ENCODE measurements at regions not wholly inside any gene's neighbourhood (a gene's known extent, or its start where the extent isn't known, plus 50 kb on each side); places are given as distances from the start of the nearest gene placed in this dataset.
A peak's percentile ranks its signal among the peaks of the same experiment; 100 is the strongest.
"Not testable (repeated sequence)": the region's sequence is repeated elsewhere in the genome, so short reads cannot be mapped to it uniquely, and the experiment has no call there.

DNA sequence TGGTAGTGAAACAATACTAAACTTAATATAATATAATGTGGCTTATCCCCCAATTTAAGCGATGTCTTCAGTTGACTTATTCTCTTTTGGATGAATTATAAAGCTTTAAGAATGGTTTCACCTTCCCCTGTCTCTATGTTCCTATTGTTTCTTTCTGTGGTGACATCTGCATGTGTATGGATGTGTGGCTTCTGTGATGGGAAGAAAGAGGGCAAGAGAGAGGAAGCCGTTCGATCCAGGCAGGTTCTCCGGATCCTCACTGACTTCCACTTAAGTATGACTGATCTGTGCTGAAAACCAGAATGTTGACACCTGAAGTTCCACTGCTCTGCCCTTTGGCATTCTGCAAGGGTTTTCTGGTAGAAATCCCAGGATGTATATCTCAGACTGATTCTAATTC, 1150.8 kb downstream of the STPG2 start:
- DNase-seq (no peak), ATAC-seq (replicated peaks) (no peak)
- Mint-ChIP-seq H3K27ac (no peak overlapping the region), H3K36me3 (ENCODE audit: insufficient read depth) (no peaks in the 10 kb centered on the region), H3K4me3 (no peak overlapping the region), H3K4me1 (ENCODE audit: low read depth in 2 of 2) (no peaks in the 10 kb centered on the region), H3K27me3 (no peaks in the 10 kb centered on the region), H3K9me3 (peaks cover 0 to 20% of the 10 kb centered on the region in 2 donors)

DNA sequence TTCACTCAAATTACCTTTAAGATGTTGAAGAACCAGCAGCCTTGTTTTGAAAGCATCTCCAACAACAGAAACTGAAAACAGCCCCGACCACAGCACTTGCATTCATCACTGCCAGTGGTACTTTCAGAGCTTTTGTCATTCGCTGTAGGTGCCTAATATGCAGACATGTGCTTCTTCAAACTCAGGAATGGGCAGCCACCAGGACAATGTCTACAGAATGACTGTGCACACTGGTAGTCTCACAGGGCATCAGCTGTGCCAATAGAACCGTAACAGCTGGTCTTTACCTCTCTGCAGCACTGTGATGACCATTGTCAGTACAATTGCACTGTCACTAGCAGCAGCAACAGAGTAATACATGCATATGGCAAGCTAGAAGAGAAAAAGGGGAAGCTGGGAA, 1149.7 kb downstream of the STPG2 start:
- Mint-ChIP-seq H3K36me3 (ENCODE audit: insufficient read depth) (no peaks in the 10 kb centered on the region), H3K4me3 (no peak overlapping the region), H3K9me3 (peaks cover 0 to 19% of the 10 kb centered on the region in 2 donors), H3K27ac (no peak overlapping the region), H3K4me1 (ENCODE audit: low read depth in 2 of 2) (no peaks in the 10 kb centered on the region), H3K27me3 (no peaks in the 10 kb centered on the region)
- ATAC-seq (replicated peaks) (no peak), DNase-seq (no peak)

DNA sequence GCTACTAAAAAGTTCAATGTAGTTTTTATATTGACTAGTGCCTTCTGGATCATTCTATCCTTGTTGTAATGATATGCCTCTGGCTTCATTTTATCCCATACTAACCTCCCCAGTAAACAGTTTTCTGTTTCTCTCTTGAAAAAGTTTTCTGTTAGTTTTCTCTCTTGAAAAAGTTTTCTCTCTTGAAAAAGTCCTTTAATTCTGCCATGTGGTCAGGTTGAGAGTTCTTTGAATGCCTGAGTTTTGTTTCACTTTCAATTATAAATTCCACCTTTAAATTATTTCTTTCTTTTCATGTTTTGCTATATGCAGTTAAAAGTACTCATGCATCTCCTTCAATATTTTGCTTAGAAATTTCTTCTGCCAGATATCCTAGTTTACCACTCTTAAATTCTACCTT, 1139.6 kb downstream of the STPG2 start:
- Mint-ChIP-seq H3K9me3 (peaks cover 4 to 8% of the 10 kb centered on the region in 2 donors), H3K4me3 (no peak overlapping the region), H3K27me3 (no peaks in the 10 kb centered on the region), H3K27ac (no peak overlapping the region), H3K4me1 (ENCODE audit: low read depth in 2 of 2) (no peaks in the 10 kb centered on the region), H3K36me3 (ENCODE audit: insufficient read depth) (no peaks in the 10 kb centered on the region)
- ATAC-seq (replicated peaks) = no peak
- no peak for DNase-seq

DNA sequence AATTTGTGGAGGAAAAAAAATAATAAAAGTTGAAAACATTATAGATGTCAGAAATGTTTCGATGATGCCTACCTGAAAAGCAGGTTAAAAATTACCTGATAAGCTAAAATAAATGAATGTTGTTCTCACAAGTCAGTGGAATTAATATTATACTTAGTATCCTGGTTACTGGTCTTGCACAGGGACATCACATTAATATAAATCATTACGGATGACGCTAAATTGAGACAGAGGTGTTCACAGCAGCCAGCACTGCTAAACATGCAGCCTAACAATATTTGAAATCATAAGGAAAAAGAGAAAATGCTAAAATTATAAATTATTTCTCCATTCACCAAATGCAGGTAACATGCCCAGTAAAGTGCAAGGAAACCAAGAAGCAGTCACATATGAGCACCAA, 1130.0 kb downstream of the STPG2 start:
- H3K27me3 Mint-ChIP-seq = no peaks in the 10 kb centered on the region

DNA sequence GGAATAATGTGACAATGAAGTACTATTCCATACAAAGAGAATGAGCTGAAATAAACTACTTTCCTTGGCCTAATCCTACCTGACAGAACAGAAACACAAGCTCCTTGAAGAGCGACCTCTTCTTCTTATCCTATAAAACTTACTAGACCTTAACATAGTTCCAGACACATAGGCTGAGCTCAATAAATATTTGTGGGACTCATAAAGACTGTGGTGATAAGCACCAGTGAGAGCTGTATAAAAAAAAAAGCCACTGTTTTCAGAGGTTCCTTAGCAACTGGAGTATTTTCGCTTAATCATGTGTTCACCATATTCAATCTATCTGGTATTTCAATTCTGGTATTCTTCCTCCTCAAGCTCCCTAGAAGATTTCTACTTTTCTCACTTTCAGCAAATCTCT, 1129.6 kb downstream of the STPG2 start:
- H3K9me3 Mint-ChIP-seq = peaks cover 0 to 8% of the 10 kb centered on the region in 2 donors
- H3K27ac Mint-ChIP-seq = peak overlapping the region in 1 of 2 donors; percentile 17
- H3K4me3 Mint-ChIP-seq = no peak overlapping the region
- H3K36me3 Mint-ChIP-seq (ENCODE audit: insufficient read depth) = no peaks in the 10 kb centered on the region
- no peaks in the 10 kb centered on the region for H3K4me1 Mint-ChIP-seq (ENCODE audit: low read depth in 2 of 2)
- DNase-seq = no peak
- no peaks in the 10 kb centered on the region for H3K27me3 Mint-ChIP-seq
- no peak for ATAC-seq (replicated peaks)

More for the DNA sequence above, 1130.0 kb downstream of the STPG2 start:
- peaks cover 0 to 8% of the 10 kb centered on the region in 2 donors for H3K9me3 Mint-ChIP-seq
- H3K4me3 Mint-ChIP-seq = no peak overlapping the region
- H3K4me1 Mint-ChIP-seq (ENCODE audit: low read depth in 2 of 2) = no peaks in the 10 kb centered on the region
- no peak for ATAC-seq (replicated peaks)
- no peak overlapping the region for H3K27ac Mint-ChIP-seq
- no peak for DNase-seq
- no peaks in the 10 kb centered on the region for H3K36me3 Mint-ChIP-seq (ENCODE audit: insufficient read depth)

DNA sequence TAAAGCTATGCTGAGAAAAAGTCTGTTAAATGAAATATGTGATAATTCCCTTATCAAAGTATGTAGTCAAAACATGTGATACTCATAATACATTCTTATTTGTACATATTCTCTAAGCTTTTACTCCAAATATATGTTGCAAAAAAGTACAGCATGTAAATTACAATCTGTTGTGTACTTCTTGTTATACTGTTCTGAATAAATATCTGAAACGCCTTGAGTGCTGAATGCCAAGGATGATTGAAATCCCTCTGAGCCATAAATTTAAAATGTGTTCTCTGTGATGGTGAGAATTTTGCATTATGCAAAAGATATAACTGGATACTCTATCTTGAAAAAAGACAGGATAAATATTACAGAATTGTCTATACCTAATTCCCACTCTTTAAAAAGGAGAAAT, 1128.0 kb downstream of the STPG2 start:
- no peaks in the 10 kb centered on the region for H3K4me1 Mint-ChIP-seq (ENCODE audit: low read depth in 2 of 2)
- no peaks in the 10 kb centered on the region for H3K27me3 Mint-ChIP-seq
- H3K9me3 Mint-ChIP-seq = peaks cover 0 to 13% of the 10 kb centered on the region in 2 donors
- DNase-seq = no peak
- H3K36me3 Mint-ChIP-seq (ENCODE audit: insufficient read depth) = no peaks in the 10 kb centered on the region
- H3K27ac Mint-ChIP-seq = no peak overlapping the region
- H3K4me3 Mint-ChIP-seq = no peak overlapping the region
- ATAC-seq (replicated peaks) = no peak

DNA sequence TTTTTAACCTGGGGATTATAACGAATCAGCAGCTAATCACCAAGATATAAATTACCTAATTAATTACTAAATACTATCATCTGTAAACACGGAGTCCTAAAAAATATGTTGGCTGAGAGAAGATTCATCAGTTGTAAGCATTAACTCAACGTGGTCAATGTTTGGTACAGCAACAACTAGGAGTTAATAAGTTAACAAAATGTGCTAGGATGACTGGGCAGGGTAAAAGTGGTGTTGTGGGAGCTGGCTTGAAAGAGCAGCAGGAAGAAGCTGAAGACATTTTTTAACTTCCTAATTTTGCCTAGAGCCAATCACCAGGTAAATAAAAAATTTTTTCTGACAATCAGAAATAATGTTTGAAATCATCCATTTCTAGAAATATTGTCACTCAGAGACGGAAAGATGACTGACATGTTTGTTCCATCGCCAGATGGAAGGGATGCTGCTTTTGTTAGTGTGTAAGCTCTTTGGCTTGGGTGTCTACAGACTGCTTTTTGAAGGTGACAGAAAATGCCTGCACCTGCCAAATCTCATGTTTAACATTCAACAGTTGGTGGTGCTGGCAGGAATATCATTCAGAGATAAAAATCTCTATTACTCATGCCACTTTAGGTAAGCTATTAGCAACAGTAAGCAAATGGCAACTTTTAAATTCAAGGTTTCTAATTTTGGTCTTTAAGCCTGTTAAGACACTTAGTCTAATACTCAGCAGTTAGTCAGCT, 1126.9 kb downstream of the STPG2 start:
- no peak overlapping the region for H3K27ac Mint-ChIP-seq
- DNase-seq (no peak), ATAC-seq (replicated peaks) (no peak)
- no peak overlapping the region for H3K4me3 Mint-ChIP-seq
- H3K27me3 Mint-ChIP-seq = no peaks in the 10 kb centered on the region
- H3K9me3 Mint-ChIP-seq = peaks cover 0 to 14% of the 10 kb centered on the region in 2 donors
- no peaks in the 10 kb centered on the region for H3K36me3 Mint-ChIP-seq (ENCODE audit: insufficient read depth)
- H3K4me1 Mint-ChIP-seq (ENCODE audit: low read depth in 2 of 2) = no peaks in the 10 kb centered on the region

DNA sequence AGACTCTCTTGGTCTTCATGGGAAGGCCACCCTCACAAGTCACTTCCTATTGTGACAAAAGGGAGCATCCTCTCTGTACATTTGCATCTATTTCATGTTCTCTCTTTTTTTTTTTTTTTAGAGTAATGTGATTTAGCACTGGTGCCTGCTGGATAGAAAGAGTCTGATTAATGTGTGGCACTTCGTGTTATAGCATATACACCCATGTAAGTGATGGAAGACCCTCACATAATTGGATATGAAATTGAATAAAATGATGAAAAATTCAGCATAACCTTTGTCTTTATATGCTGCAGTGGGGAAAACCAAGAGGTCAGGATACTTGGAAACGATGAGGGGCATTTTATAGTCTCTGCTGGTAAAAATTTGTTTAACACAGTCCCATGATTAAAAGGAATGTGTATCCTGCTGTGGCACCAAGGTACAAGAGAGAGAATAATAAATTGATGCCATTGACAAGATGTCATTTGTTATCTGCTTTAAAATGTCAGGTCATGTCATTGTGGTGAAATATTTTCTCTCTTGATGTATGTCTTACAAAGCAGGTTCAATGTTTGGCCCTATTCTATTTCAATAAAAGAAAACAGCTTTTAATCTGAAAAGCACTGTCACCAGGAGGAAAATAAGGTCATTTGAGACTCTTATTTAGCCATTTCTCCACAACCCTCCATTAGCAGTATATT, 1115.4 kb downstream of the STPG2 start:
- DNase-seq (no peak), ATAC-seq (replicated peaks) (no peak)
- H3K4me1 Mint-ChIP-seq (ENCODE audit: low read depth in 2 of 2) = no peaks in the 10 kb centered on the region
- no peaks in the 10 kb centered on the region for H3K27me3 Mint-ChIP-seq
- no peak overlapping the region for H3K27ac Mint-ChIP-seq
- H3K9me3 Mint-ChIP-seq = peaks cover 12 to 16% of the 10 kb centered on the region in 2 donors
- H3K36me3 Mint-ChIP-seq (ENCODE audit: insufficient read depth) = no peaks in the 10 kb centered on the region
- H3K4me3 Mint-ChIP-seq = no peak overlapping the region

DNA sequence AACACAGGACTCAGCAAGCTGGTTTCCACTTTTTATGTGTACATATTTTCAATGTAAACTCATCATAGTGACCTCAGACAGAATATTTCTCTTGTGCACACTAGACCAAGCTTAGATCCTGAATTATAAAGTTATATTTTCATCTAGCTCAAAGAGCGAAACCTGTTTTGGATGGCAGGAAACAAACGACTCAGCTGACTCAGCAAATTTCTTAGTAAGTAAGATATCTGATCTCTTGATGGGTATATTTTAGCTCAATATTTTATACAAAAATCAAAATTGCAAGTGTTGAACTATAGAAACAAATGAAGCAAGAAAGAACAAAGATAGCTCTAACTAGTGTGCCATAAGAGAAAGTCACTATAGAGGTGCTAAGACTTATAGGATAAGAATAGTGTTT, 1114.5 kb downstream of the STPG2 start:
- H3K4me1 Mint-ChIP-seq (ENCODE audit: low read depth in 2 of 2) = no peaks in the 10 kb centered on the region
- no peak overlapping the region for H3K27ac Mint-ChIP-seq
- peaks cover 3 to 11% of the 10 kb centered on the region in 2 donors for H3K9me3 Mint-ChIP-seq

DNA sequence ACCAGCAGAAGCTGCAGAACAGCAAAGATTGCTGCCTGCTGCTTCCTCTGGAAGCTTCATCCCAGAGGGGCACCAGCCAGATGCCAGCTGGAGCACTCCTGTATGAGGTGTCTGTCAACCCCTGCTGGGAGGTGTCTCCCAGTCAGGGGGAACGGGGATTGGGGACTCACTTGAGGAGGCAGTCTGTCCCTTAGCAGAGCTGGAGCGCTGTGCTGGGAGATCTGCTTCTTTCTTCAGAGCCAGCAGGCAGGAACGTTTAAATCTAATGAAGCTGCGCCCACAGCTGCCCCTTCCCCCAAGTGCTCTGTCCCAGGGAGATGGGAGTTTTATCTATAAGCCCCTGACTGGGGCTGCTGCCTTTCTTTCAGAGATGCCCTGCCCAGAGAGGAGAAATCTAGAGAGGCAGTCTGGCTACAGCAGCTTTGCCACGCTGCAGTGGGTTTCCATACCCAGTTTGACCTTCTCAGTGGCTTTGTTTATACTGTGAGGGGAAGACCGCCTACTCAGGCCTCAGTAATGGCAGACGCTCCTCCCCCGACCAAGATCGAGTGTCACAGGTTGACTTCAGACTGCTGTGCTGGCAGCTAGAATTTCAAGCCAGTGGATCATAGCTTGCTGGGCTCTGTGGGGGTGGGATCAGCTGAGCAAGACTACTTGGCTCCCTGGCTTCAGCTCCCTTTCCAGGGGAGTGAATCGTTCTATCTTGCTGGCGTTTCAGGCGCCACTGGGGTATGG, 1105.7 kb downstream of the STPG2 start:
- H3K27me3 Mint-ChIP-seq; H3K27ac Mint-ChIP-seq; ATAC-seq (replicated peaks); DNase-seq; H3K36me3 Mint-ChIP-seq (ENCODE audit: insufficient read depth); H3K9me3 Mint-ChIP-seq; H3K4me3 Mint-ChIP-seq; H3K4me1 Mint-ChIP-seq (ENCODE audit: low read depth in 2 of 2): not testable (repeated sequence)

More for the DNA sequence above, 1114.5 kb downstream of the STPG2 start:
- H3K36me3 Mint-ChIP-seq (ENCODE audit: insufficient read depth) = no peaks in the 10 kb centered on the region
- H3K27me3 Mint-ChIP-seq = no peaks in the 10 kb centered on the region
- no peak for ATAC-seq (replicated peaks)
- H3K4me3 Mint-ChIP-seq = no peak overlapping the region
- no peak for DNase-seq

DNA sequence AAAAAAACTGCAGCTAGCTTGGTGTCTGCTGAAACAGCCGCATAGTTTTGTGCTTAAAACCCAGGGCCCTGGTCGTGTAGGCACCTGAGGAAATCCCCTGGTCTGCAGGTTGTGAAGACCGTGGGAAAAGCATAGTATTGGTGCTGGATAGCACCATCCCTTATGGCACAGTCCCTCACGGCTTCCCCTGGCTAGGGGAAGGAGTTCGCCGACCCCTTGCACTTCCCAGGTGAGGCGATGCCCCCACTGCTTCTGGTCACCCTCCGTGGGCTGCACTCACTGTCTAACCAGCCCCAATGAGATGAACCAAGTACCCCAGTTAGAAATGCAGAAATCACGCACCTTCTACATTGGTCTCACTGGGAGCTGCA, 1105.1 kb downstream of the STPG2 start:
- H3K27ac Mint-ChIP-seq = no peak overlapping the region
- no peak for ATAC-seq (replicated peaks)
- DNase-seq = no peak

DNA sequence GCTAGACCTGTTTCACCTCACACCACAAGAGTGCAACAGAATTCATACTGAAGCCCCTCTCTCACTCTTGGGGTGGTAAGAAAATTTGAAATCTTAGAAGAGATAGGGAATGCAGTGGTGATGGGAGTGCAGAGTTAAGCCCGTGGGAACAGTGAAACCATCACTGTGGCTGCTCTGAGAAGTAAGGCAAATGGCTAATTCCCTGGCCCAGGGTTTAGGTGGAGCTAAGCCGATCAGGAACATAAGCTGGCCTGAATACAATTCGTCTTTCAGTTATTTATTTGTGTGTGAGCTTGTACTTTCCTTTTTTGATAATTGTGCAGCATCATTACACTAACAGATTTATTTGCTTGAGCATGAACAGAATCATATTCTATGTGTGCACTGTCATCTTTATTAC, 1070.6 kb downstream of the STPG2 start:
- DNase-seq (no peak), ATAC-seq (replicated peaks) (no peak)
- no peaks in the 10 kb centered on the region for H3K4me1 Mint-ChIP-seq (ENCODE audit: low read depth in 2 of 2)
- peaks cover 2 to 6% of the 10 kb centered on the region in 2 donors for H3K9me3 Mint-ChIP-seq
- no peak overlapping the region for H3K27ac Mint-ChIP-seq
- no peak overlapping the region for H3K4me3 Mint-ChIP-seq
- H3K27me3 Mint-ChIP-seq = no peaks in the 10 kb centered on the region
- H3K36me3 Mint-ChIP-seq (ENCODE audit: insufficient read depth) = no peaks in the 10 kb centered on the region

More for the DNA sequence above, 1105.1 kb downstream of the STPG2 start:
- no peaks in the 10 kb centered on the region for H3K36me3 Mint-ChIP-seq (ENCODE audit: insufficient read depth)
- no peaks in the 10 kb centered on the region for H3K27me3 Mint-ChIP-seq
- H3K4me3 Mint-ChIP-seq = no peak overlapping the region
- no peaks in the 10 kb centered on the region for H3K4me1 Mint-ChIP-seq (ENCODE audit: low read depth in 2 of 2)
- H3K9me3 Mint-ChIP-seq = peaks cover 2 to 9% of the 10 kb centered on the region in 2 donors

DNA sequence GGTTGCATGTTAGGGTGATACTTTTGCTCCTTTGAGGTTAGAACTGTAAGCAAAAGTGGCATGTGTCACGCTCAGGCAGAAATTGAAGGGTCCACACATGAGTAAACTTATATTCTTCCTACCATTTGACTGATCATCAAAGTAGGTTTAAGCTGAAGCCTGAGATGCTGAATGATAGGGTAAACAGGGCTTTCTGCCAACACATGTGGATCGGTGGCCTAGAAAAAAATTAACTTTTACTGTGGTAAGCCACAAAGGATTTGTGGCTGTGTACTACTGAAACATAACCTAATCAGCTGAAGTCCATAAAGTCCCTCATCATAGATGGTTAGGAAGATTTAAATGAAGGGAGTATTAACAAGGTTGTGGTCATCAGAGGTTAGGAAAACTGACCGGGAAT, 1070.1 kb downstream of the STPG2 start:
- DNase-seq (no peak), ATAC-seq (replicated peaks) (no peak)
- Mint-ChIP-seq H3K4me3 (no peak overlapping the region), H3K9me3 (peaks cover 2 to 6% of the 10 kb centered on the region in 2 donors), H3K27ac (no peak overlapping the region), H3K27me3 (no peaks in the 10 kb centered on the region), H3K36me3 (ENCODE audit: insufficient read depth) (no peaks in the 10 kb centered on the region), H3K4me1 (ENCODE audit: low read depth in 2 of 2) (no peaks in the 10 kb centered on the region)

DNA sequence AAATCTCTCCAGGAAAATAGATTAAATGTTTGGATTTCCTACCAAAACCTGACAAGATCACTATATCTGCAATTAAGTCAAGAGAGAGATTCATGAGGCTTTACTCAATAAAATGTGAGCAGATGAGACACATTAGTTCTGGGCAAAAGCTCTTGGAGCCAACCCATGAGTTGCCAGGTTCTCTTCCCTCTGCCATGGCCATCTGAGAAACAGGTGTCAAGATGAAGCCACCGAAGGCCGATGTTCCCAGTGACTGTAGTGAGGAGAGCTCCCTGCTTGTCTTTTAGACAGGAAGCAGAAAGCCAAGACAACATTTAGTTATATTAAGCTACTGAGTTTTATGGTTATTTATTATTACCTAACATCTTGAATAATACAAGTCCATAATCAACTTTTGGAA, 1068.7 kb downstream of the STPG2 start:
- Mint-ChIP-seq H3K27me3 (no peaks in the 10 kb centered on the region), H3K4me3 (no peak overlapping the region), H3K36me3 (ENCODE audit: insufficient read depth) (no peaks in the 10 kb centered on the region), H3K9me3 (peaks cover 2 to 6% of the 10 kb centered on the region in 2 donors), H3K27ac (no peak overlapping the region), H3K4me1 (ENCODE audit: low read depth in 2 of 2) (no peaks in the 10 kb centered on the region)
- DNase-seq (no peak), ATAC-seq (replicated peaks) (no peak)
